ENCODE measurements at regions not wholly inside any gene's neighbourhood (a gene's known extent, or its start where the extent isn't known, plus 50 kb on each side); places are given as distances from the start of the nearest gene placed in this dataset.

GRCh38 chr3:81876826-81877225, 115.4 kb upstream of the GBE1 start:
- Mint-ChIP-seq H3K4me1 (no peaks in the 10 kb centered on the region), H3K27ac (no peak overlapping the region), H3K4me3 (no peak overlapping the region), H3K36me3 (ENCODE audit: low read depth) (no peaks in the 10 kb centered on the region), H3K9me3 (no peaks in the 10 kb centered on the region), H3K27me3 (no peaks in the 10 kb centered on the region)
- TF ChIP-seq, protein P1, sequence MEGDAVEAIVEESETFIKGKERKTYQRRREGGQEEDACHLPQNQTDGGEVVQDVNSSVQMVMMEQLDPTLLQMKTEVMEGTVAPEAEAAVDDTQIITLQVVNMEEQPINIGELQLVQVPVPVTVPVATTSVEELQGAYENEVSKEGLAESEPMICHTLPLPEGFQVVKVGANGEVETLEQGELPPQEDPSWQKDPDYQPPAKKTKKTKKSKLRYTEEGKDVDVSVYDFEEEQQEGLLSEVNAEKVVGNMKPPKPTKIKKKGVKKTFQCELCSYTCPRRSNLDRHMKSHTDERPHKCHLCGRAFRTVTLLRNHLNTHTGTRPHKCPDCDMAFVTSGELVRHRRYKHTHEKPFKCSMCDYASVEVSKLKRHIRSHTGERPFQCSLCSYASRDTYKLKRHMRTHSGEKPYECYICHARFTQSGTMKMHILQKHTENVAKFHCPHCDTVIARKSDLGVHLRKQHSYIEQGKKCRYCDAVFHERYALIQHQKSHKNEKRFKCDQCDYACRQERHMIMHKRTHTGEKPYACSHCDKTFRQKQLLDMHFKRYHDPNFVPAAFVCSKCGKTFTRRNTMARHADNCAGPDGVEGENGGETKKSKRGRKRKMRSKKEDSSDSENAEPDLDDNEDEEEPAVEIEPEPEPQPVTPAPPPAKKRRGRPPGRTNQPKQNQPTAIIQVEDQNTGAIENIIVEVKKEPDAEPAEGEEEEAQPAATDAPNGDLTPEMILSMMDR (IDR thresholded peaks at IDR 0.05) = no peak
- ChIA-PET CTCF (no interaction called here), POLR2A (no interaction called here)
- intact Hi-C loops (cut with micrococcal nuclease) = no loop called here
- ATAC-seq (ENCODE audit: low read depth) (no peak), DNase-seq (no peak)

DNA sequence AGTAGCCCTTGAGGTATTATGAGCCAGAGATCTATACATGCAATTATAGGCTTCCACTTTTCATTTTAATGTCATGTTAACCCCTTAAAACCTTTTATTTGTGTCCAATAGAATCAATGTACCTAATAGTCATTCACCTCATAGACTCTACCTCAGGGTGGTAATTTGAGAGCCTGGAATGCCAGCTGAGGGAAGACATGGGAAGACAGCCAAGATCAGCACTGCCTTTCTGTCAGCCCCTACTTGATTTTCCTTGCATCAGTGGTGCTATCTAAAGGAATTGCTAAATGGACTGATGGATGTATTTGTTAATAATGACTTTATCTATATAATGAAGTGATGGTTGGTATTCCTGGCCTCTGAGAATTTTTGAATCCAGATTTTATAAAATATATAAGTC, 113.3 kb upstream of the GBE1 start:
- H3K4me3 Mint-ChIP-seq = no peak overlapping the region
- CTCF ChIA-PET = no interaction called here
- ATAC-seq (ENCODE audit: low read depth) = no peak
- H3K36me3 Mint-ChIP-seq (ENCODE audit: low read depth) = no peaks in the 10 kb centered on the region
- H3K27me3 Mint-ChIP-seq = no peaks in the 10 kb centered on the region
- no peaks in the 10 kb centered on the region for H3K4me1 Mint-ChIP-seq
- POLR2A ChIA-PET = no interaction called here
- DNase-seq = no peak
- TF ChIP-seq, protein P1 (IDR thresholded peaks at IDR 0.05) = no peak
- intact Hi-C loops (cut with micrococcal nuclease) = no loop called here
- no peak overlapping the region for H3K27ac Mint-ChIP-seq
- no peaks in the 10 kb centered on the region for H3K9me3 Mint-ChIP-seq

GRCh38 chr3:81872566-81872965, 111.1 kb upstream of the GBE1 start:
- ATAC-seq (ENCODE audit: low read depth) (no peak), DNase-seq (no peak)
- H3K4me3 Mint-ChIP-seq = no peak overlapping the region
- no peaks in the 10 kb centered on the region for H3K4me1 Mint-ChIP-seq
- H3K27ac Mint-ChIP-seq = no peak overlapping the region
- intact Hi-C loops (cut with micrococcal nuclease) = no loop called here
- ChIA-PET CTCF (no interaction called here), POLR2A (no interaction called here)
- H3K9me3 Mint-ChIP-seq = no peaks in the 10 kb centered on the region
- H3K36me3 Mint-ChIP-seq (ENCODE audit: low read depth) = no peaks in the 10 kb centered on the region
- no peaks in the 10 kb centered on the region for H3K27me3 Mint-ChIP-seq
- TF ChIP-seq, protein P1 (IDR thresholded peaks at IDR 0.05) = no peak

- no peaks in the 10 kb centered on the region for H3K27me3 Mint-ChIP-seq
- CTCF ChIA-PET = no interaction called here
- ATAC-seq (ENCODE audit: low read depth) (no peak), DNase-seq (no peak)
- TF ChIP-seq, protein P1 (IDR thresholded peaks at IDR 0.05) = no peak
- POLR2A ChIA-PET = no interaction called here
- H3K9me3 Mint-ChIP-seq = no peaks in the 10 kb centered on the region
- intact Hi-C loops (cut with micrococcal nuclease) = no loop called here
- H3K4me3 Mint-ChIP-seq = no peak overlapping the region
- no peak overlapping the region for H3K27ac Mint-ChIP-seq
- no peaks in the 10 kb centered on the region for H3K36me3 Mint-ChIP-seq (ENCODE audit: low read depth)
- no peaks in the 10 kb centered on the region for H3K4me1 Mint-ChIP-seq
Measured at GRCh38 chr3:81871358-81872155, 110.1 kb upstream of the GBE1 start.

- no peaks in the 10 kb centered on the region for H3K27me3 Mint-ChIP-seq
- ChIA-PET CTCF (no interaction called here), POLR2A (no interaction called here)
- DNase-seq (no peak), ATAC-seq (ENCODE audit: low read depth) (no peak)
- TF ChIP-seq, protein P1 (IDR thresholded peaks at IDR 0.05) = no peak
- no peaks in the 10 kb centered on the region for H3K4me1 Mint-ChIP-seq
- intact Hi-C loops (cut with micrococcal nuclease) = no loop called here
- H3K36me3 Mint-ChIP-seq (ENCODE audit: low read depth) = no peaks in the 10 kb centered on the region
- H3K27ac Mint-ChIP-seq = no peak overlapping the region
- H3K9me3 Mint-ChIP-seq = no peaks in the 10 kb centered on the region
- no peak overlapping the region for H3K4me3 Mint-ChIP-seq
Measured at GRCh38 chr3:81869382-81869781, 107.9 kb upstream of the GBE1 start.

Measured in activated B cell treated with CpG ODN at 0.5 μM for 24 hours (primary cell).